AG08395 (cell line): ENCODE measurements at regions not wholly inside any gene's neighbourhood (a gene's known extent, or its start where the extent isn't known, plus 50 kb on each side); places are given as distances from the start of the nearest gene placed in this dataset.

Experiments
- DNase-seq: peaks from one replicate; pipeline ENCODE4 v3.0.0; 2012; ENCODE audit warnings: mixed read lengths, low spot score

GRCh38 chr13:71082631-71083030 lies 784.4 kb downstream of the DACH1 start:
- no peak for DNase-seq

- no peak for DNase-seq
Measured at GRCh38 chr13:71079638-71080037, 787.4 kb downstream of the DACH1 start.

GRCh38 chr13:71068041-71068440 lies 799.0 kb downstream of the DACH1 start:
- no peak for DNase-seq

GRCh38 chr13:71067165-71067815 lies 799.7 kb downstream of the DACH1 start:
- DNase-seq, result no peak

- no peak for DNase-seq
Measured at GRCh38 chr13:71056581-71056980, 810.4 kb downstream of the DACH1 start.

GRCh38 chr13:71055644-71056043 lies 811.4 kb downstream of the DACH1 start:
- no peak for DNase-seq

- no peak for DNase-seq
Measured at GRCh38 chr13:71055047-71055446, 812.0 kb downstream of the DACH1 start.

GRCh38 chr13:71054358-71054757 lies 812.6 kb downstream of the DACH1 start:
- DNase-seq, result no peak

GRCh38 chr13:71051573-71051972 lies 815.4 kb downstream of the DACH1 start:
- no peak for DNase-seq

GRCh38 chr13:71046360-71047079 lies 820.5 kb downstream of the DACH1 start:
- DNase-seq, result no peak

GRCh38 chr13:71045101-71045500 lies 821.9 kb downstream of the DACH1 start:
- no peak for DNase-seq

- DNase-seq, result no peak
Measured at GRCh38 chr13:71039440-71039839, 827.6 kb downstream of the DACH1 start.

GRCh38 chr13:71034018-71034417 lies 833.0 kb downstream of the DACH1 start:
- no peak for DNase-seq

- no peak for DNase-seq
Measured at GRCh38 chr13:71033026-71033425, 834.0 kb downstream of the DACH1 start.

- no peak for DNase-seq
Measured at GRCh38 chr13:71030784-71031183, 836.2 kb downstream of the DACH1 start.

- no peak for DNase-seq
Measured at GRCh38 chr13:71028884-71029283, 838.1 kb downstream of the DACH1 start.

GRCh38 chr13:71021825-71022422 lies 845.1 kb downstream of the DACH1 start:
- no peak for DNase-seq

- no peak for DNase-seq
Measured at GRCh38 chr13:71018995-71019394, 848.0 kb downstream of the DACH1 start.

GRCh38 chr13:71018544-71018943 lies 848.5 kb downstream of the DACH1 start:
- DNase-seq, result no peak

GRCh38 chr13:71017607-71018006 lies 849.4 kb downstream of the DACH1 start:
- DNase-seq, result no peak

GRCh38 chr13:71015516-71015915 lies 851.5 kb downstream of the DACH1 start:
- DNase-seq, result no peak

GRCh38 chr13:71015021-71015420 lies 852.0 kb downstream of the DACH1 start:
- DNase-seq, result no peak

GRCh38 chr13:71005919-71006318 lies 861.1 kb downstream of the DACH1 start:
- DNase-seq, result no peak
